Gastrocnemius medialis (tissue), 4 donors: ENCODE measurements at regions not wholly inside any gene's neighbourhood (a gene's known extent, or its start where the extent isn't known, plus 50 kb on each side); places are given as distances from the start of the nearest gene placed in this dataset.
"Not testable (repeated sequence)": the region's sequence is repeated elsewhere in the genome, so short reads cannot be mapped to it uniquely, and the experiment has no call there.

Experiments used
- ATAC-seq, 2 donors: fragments of 150-250 bp; one replicate each; pipeline ENCODE4 v1.9.1; 2016
- DNase-seq, 2 donors: peaks; one replicate each; pipeline ENCODE4 v3.0.0-alpha.2; 2019
- H3K27ac ChIP-seq, 4 donors: fragments of 200-600 bp; sonication (generic); 1 replicate in 1 of 4; 2 replicates in 3 of 4; pipeline ENCODE4 v1.5.1; 2016 to 2018; ENCODE audit warnings: mild to moderate bottlenecking in 2 of 4, moderate library complexity in 1 of 4
- H3K27me3 ChIP-seq, 3 donors: fragments of 200-600 bp; sonication (generic) in 2 of 3; 1 replicate in 1 of 3; 2 replicates in 2 of 3; pipeline versions ENCODE4 v1.5.1 to v1.6.0; 2016 to 2019; ENCODE audit warnings: mild to moderate bottlenecking in 1 of 3, moderate library complexity in 1 of 3
- H3K36me3 ChIP-seq, 2 donors: fragments of 200-600 bp; sonication (generic) in 1 of 2; one replicate each; pipeline ENCODE4 v1.5.1; 2017 to 2018
- H3K4me1 ChIP-seq, 2 donors: fragments of 200-600 bp; sonication (generic) in 1 of 2; one replicate each; pipeline ENCODE4 v1.5.1; 2016 to 2017; ENCODE audit warnings: mild to moderate bottlenecking in 2 of 2
- H3K4me3 ChIP-seq, 4 donors: fragments of 200-600 bp; sonication (generic) in 3 of 4; 1 replicate in 1 of 4; 2 replicates in 3 of 4; pipeline ENCODE4 v1.5.1; 2016 to 2019; ENCODE audit warnings: mild to moderate bottlenecking in 2 of 4
- H3K9me3 ChIP-seq, 3 donors: fragments of 200-600 bp; sonication (generic) in 2 of 3; 1 replicate in 1 of 3; 2 replicates in 2 of 3; pipeline ENCODE4 v1.5.1; 2016 to 2019
- CTCF ChIP-seq, 5 experiments: fragments of 450-650 bp in 3 of 5; fragments of 200-600 bp in 2 of 5; sonication (generic) in 2 of 5; IDR thresholded peaks in 4 of 5; conservative IDR thresholded peaks in 1 of 5; 1 replicate in 4 of 5; 2 replicates in 1 of 5; pipeline ENCODE4 v1.5.1; 2016 to 2019; ENCODE audit warnings: antibody characterized with exemption in 5 of 5, mild to moderate bottlenecking in 3 of 5, moderate library complexity in 3 of 5
- POLR2A ChIP-seq, 2 donors: fragments of 450-650 bp; IDR thresholded peaks; one replicate each; pipeline ENCODE4 v1.6.1; 2017; ENCODE audit warnings: antibody characterized with exemption in 2 of 2, mild to moderate bottlenecking in 2 of 2, moderate library complexity in 2 of 2
- in situ Hi-C, 4 donors: fragments of 200-750 bp; cut with MboI; loops; one replicate each; pipeline versions ENCODE4 v1.15.0 to v1.8.0; 2017; ENCODE audit warnings: low sequenced_read_pairs in 4 of 4
- intact Hi-C: fragments of 100-400 bp; cut with DNase I; formaldehyde crosslinking; loops from one replicate; pipeline ENCODE4 v1.15.1; 2023; ENCODE audit warnings: low total_unique reads

DNA sequence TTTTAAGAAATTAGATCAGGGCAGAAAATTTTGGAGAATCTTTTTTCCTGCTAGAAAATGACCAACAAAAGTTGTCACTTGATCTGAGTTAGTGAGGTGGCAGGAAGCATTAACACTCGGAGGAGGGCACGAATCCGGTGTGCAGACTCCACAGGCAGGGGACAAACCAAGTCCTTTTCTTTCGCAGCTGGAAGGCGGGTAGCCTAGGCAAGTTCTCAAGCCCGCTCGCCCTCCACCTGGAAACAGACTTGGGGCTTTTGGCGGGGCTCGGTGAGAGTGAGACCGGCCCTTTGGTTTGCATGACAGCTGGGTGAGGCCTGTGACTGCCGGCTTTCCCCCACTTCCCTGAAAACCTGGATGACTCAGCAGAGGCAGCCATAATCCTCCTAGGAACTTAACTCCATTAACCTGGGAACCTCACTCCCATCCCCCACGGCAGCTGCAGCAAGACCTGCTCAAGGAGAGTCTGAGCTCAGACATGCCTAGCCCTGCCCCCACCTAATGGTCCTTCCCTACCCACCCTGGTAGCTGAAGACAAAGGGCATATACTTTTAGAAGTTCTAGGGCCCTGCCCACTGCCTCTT lies 134.8 kb downstream of the MFSD1 start:
- no peaks in the 10 kb centered on the region for H3K27me3 ChIP-seq
- TF ChIP-seq CTCF (IDR thresholded peaks at IDR 0.05 in 4 of 5, conservative IDR thresholded peaks at IDR 0.05 in 1 of 5) (no peak), POLR2A (IDR thresholded peaks at IDR 0.05) (no peak)
- no peak overlapping the region for H3K27ac ChIP-seq
- peaks cover 0 to 5% (median 0%) of the 10 kb centered on the region in 3 donors for H3K9me3 ChIP-seq
- no peak overlapping the region for H3K4me3 ChIP-seq
- DNase-seq (no peak), ATAC-seq (no peak)
- in situ Hi-C loops: no loop called here
- intact Hi-C loops: no loop called here
- no peaks in the 10 kb centered on the region for H3K4me1 ChIP-seq
- H3K36me3 ChIP-seq: no peaks in the 10 kb centered on the region

DNA sequence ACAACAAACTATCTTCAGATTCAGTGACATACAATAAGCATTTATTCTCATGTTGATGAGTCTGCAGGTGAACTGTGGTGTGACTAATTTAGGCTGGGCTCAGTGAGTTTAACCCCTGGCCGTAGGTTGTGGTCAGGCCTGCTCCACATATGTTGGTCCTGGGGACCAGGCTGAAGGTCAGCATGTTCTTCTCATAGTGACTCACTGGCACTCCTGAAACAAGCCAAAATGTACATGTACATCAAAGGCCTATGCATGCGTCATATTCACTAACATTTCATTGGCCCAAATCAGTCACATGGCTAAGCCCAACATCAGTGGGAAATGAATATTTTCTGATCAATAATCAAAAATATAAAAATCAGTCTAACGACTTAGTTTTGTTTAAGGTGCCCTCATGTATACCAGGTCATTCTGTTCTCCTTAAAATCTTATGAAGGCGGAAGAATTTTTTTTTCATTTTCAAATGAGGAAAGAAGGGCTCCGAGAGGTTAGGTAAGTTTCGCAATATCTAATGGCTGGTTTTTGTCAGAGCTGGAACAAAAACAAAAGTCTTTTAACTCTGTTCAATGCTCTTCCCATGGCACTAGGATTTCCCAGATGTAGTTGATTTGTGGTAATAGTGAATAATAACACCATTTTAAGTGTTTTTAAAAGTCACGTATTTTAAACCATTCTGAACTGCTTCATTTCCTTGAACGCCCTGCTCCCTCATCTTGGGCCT lies 148.5 kb downstream of the MFSD1 start:
- H3K4me3 ChIP-seq: no peak overlapping the region
- ATAC-seq (no peak), DNase-seq (no peak)
- no peaks in the 10 kb centered on the region for H3K9me3 ChIP-seq
- TF ChIP-seq POLR2A (IDR thresholded peaks at IDR 0.05) (no peak), CTCF (IDR thresholded peaks at IDR 0.05 in 4 of 5, conservative IDR thresholded peaks at IDR 0.05 in 1 of 5) (no peak)
- H3K36me3 ChIP-seq: no peaks in the 10 kb centered on the region
- in situ Hi-C loops (no loop called here), intact Hi-C loops (no loop called here)
- no peak overlapping the region for H3K27ac ChIP-seq
- H3K4me1 ChIP-seq: no peaks in the 10 kb centered on the region
- no peaks in the 10 kb centered on the region for H3K27me3 ChIP-seq

- Histone ChIP-seq H3K27ac (no peak overlapping the region), H3K36me3 (no peaks in the 10 kb centered on the region), H3K9me3 (no peaks in the 10 kb centered on the region), H3K27me3 (no peaks in the 10 kb centered on the region), H3K4me3 (no peak overlapping the region), H3K4me1 (no peaks in the 10 kb centered on the region)
- ATAC-seq: no peak
- intact Hi-C loops: no loop called here
- TF ChIP-seq CTCF (IDR thresholded peaks at IDR 0.05 in 4 of 5, conservative IDR thresholded peaks at IDR 0.05 in 1 of 5): no peak
- TF ChIP-seq POLR2A (IDR thresholded peaks at IDR 0.05): no peak
- no peak for DNase-seq
- in situ Hi-C loops: no loop called here
Measured at GRCh38 chr3:158953131-158953530, 151.3 kb downstream of the MFSD1 start.

GRCh38 chr3:158954420-158954819 lies 152.6 kb downstream of the MFSD1 start:
- in situ Hi-C loops: no loop called here

GRCh38 chr3:158957777-158958176 lies 155.9 kb downstream of the MFSD1 start:
- H3K27me3 ChIP-seq, DNase-seq, H3K4me3 ChIP-seq, H3K4me1 ChIP-seq, in situ Hi-C loops, ATAC-seq, intact Hi-C loops, H3K27ac ChIP-seq, H3K9me3 ChIP-seq, H3K36me3 ChIP-seq: not testable (repeated sequence)

More at GRCh38 chr3:158954420-158954819, 152.6 kb downstream of the MFSD1 start:
- DNase-seq: no peak
- Histone ChIP-seq H3K27ac (no peak overlapping the region), H3K36me3 (no peaks in the 10 kb centered on the region), H3K4me1 (no peaks in the 10 kb centered on the region), H3K4me3 (no peak overlapping the region), H3K9me3 (no peaks in the 10 kb centered on the region), H3K27me3 (no peaks in the 10 kb centered on the region)
- no peak for ATAC-seq
- TF ChIP-seq CTCF (IDR thresholded peaks at IDR 0.05 in 4 of 5, conservative IDR thresholded peaks at IDR 0.05 in 1 of 5) (no peak), POLR2A (IDR thresholded peaks at IDR 0.05) (no peak)
- intact Hi-C loops: no loop called here
